GM06990 (cell line): ENCODE measurements at regions not wholly inside any gene's neighbourhood (a gene's known extent, or its start where the extent isn't known, plus 50 kb on each side); places are given as distances from the start of the nearest gene placed in this dataset.

Experiments used
- DNase-seq: peaks from one replicate; pipeline ENCODE4 v3.0.0-alpha.2; 2011; ENCODE audit not compliant: insufficient read length; ENCODE audit errors: extremely low read depth
- H3K27me3 ChIP-seq: replicated peaks from 2 replicates; pipeline ENCODE4 v1.6.0; 2011; ENCODE audit warnings: low read length; ENCODE audit not compliant: control insufficient read depth, insufficient read depth
- H3K36me3 ChIP-seq: 2 replicates; pipeline ENCODE4 v1.5.1; 2011; ENCODE audit warnings: low read length; ENCODE audit not compliant: control insufficient read depth, insufficient read depth
- H3K4me3 ChIP-seq: replicated peaks from 2 replicates; pipeline ENCODE4 v1.5.1; 2011; ENCODE audit warnings: low read depth, mild to moderate bottlenecking, control low read depth, low read length
- CTCF ChIP-seq: IDR thresholded peaks from 2 replicates; pipeline ENCODE4 v1.5.1; 2011; ENCODE audit warnings: low read length, control low read depth, mild to moderate bottlenecking, inconsistent platforms; ENCODE audit not compliant: insufficient read depth, poor library complexity, severe bottlenecking

- Histone ChIP-seq H3K27me3 (no peaks in the 10 kb centered on the region), H3K4me3 (no peak overlapping the region), H3K36me3 (no peaks in the 10 kb centered on the region)
- DNase-seq: no peak
- TF ChIP-seq CTCF: no peak
These were observed 58.3 kb upstream of the TNP1 start for GRCh38 chr2:216918088-216918680.

- no peak for DNase-seq
- Histone ChIP-seq H3K36me3 (no peaks in the 10 kb centered on the region), H3K27me3 (no peaks in the 10 kb centered on the region), H3K4me3 (no peak overlapping the region)
- TF ChIP-seq CTCF: no peak
These were observed 57.2 kb upstream of the TNP1 start for GRCh38 chr2:216916956-216917650.

- no peaks in the 10 kb centered on the region for H3K36me3 ChIP-seq
- H3K27me3 ChIP-seq: no peaks in the 10 kb centered on the region; the same call in 1 of the 2 replicates
- no peak for TF ChIP-seq CTCF
- no peak overlapping the region for H3K4me3 ChIP-seq
- no peak for DNase-seq
These were observed 55.8 kb upstream of the TNP1 start for GRCh38 chr2:216915557-216916150.

GRCh38 chr2:216914491-216914890 is 54.6 kb upstream of the TNP1 start:
- no peaks in the 10 kb centered on the region for H3K36me3 ChIP-seq
- no peak overlapping the region for H3K4me3 ChIP-seq
- no peak for TF ChIP-seq CTCF
- no peak for DNase-seq
- no peaks in the 10 kb centered on the region; the same call in 1 of the 2 replicates for H3K27me3 ChIP-seq

GRCh38 chr2:216911886-216912285 is 52.0 kb upstream of the TNP1 start:
- TF ChIP-seq CTCF: no peak
- no peak overlapping the region for H3K4me3 ChIP-seq
- no peaks in the 10 kb centered on the region; the same call in 1 of the 2 replicates for H3K27me3 ChIP-seq
- DNase-seq: no peak
- H3K36me3 ChIP-seq: no peaks in the 10 kb centered on the region
